HL-60 (cell line): ENCODE measurements at regions not wholly inside any gene's neighbourhood (a gene's known extent, or its start where the extent isn't known, plus 50 kb on each side); places are given as distances from the start of the nearest gene placed in this dataset.
"Not testable (repeated sequence)": the region's sequence is repeated elsewhere in the genome, so short reads cannot be mapped to it uniquely, and the experiment has no call there.

ENCODE experiments used
- POLR2AphosphoS5 ChIP-seq: IDR thresholded peaks from 2 replicates; pipeline ENCODE4 v1.6.1; 2012; ENCODE audit warnings: low read depth
- TF ChIP-seq, protein P1 (sequence below): IDR thresholded peaks from one replicate; pipeline ENCODE4 v1.5.1; 2011; ENCODE audit warnings: low read length, control low read depth, inconsistent platforms; ENCODE audit not compliant: insufficient read depth

- TF ChIP-seq, protein P1, sequence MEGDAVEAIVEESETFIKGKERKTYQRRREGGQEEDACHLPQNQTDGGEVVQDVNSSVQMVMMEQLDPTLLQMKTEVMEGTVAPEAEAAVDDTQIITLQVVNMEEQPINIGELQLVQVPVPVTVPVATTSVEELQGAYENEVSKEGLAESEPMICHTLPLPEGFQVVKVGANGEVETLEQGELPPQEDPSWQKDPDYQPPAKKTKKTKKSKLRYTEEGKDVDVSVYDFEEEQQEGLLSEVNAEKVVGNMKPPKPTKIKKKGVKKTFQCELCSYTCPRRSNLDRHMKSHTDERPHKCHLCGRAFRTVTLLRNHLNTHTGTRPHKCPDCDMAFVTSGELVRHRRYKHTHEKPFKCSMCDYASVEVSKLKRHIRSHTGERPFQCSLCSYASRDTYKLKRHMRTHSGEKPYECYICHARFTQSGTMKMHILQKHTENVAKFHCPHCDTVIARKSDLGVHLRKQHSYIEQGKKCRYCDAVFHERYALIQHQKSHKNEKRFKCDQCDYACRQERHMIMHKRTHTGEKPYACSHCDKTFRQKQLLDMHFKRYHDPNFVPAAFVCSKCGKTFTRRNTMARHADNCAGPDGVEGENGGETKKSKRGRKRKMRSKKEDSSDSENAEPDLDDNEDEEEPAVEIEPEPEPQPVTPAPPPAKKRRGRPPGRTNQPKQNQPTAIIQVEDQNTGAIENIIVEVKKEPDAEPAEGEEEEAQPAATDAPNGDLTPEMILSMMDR = not testable (repeated sequence)
- TF ChIP-seq POLR2AphosphoS5 = not testable (repeated sequence)
Observed at GRCh38 chr1:143875947-143876346, 95.8 kb downstream of the FAM72C start.
